ENCODE measurements at regions not wholly inside any gene's neighbourhood (a gene's known extent, or its start where the extent isn't known, plus 50 kb on each side); places are given as distances from the start of the nearest gene placed in this dataset.

DNA sequence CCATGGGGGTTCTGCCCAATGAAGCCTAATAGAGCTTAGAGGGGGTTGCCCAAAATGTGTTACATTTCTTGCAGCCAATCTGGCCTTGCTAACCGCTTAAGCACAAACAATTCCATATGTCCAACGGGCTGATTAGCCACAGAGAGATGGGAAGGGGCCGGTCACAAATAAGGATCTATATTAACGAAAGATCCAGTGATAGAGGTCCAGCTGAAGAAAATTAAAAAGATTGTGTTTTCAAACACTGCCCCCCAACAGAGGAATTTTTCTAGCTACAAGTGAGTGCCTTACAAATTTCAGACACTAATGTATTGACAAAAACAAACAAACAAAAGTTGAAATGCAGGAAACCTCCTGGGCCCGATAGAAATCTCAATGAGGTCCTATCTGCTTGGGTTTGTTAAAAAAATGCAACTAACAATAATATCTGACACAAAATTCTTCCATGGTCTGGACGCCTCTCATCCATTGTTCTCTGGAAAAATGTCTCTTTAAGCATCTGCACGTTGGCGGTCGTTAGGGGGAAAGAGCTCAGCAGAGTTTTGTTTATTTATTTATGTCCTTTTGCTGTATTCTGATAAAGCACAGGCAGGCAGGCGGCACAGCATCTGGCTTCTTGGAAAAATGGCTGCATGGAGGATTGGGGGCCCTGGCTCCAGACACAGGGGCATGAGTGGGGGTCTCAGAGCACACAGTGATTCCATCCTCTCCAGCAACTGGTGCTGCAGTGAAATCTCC lies 402.0 kb downstream of the RPS24 start:
- TF ChIP-seq SUZ12 (IDR thresholded peaks at IDR 0.05; ENCODE audit: extremely low read depth, insufficient read depth, insufficient read length) (no peak), YY1 (IDR thresholded peaks at IDR 0.05; ENCODE audit: insufficient read depth, insufficient read length) (no peak)
